ENCODE measurements at regions not wholly inside any gene's neighbourhood (a gene's known extent, or its start where the extent isn't known, plus 50 kb on each side); places are given as distances from the start of the nearest gene placed in this dataset.

DNA sequence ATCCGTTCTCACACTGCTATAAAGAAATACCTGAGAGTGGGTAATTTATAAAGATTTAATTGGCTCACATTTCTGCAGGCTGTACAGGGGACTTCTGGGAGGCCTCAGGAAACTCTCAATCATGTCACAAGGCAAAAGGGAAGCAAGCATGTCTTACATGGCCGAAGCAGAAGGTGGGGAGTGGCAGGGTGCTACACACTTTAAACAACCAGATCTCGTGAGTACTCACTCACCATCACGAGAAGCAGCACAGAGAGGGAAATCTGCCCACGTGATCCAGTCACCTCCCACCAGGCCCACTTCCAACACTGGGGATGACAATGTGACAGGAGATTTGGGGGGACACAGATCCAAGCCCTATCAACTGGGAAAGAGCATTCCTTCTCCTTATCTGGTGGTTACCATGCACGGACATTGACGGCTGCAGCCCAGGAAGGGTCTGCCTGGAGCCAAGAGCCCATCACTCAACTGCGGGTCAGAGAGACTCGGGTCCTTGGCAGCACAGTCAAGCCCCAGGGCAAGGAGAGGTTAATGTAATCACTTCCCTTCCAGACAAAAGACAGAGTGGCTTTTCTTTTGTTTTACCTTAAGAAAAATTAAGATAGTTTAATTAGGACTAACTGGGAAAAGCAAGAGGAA, 112.3 kb upstream of the CST7 start:
- no peak overlapping the region for H3K4me3 ChIP-seq (ENCODE audit: low read depth, low read length)
- no peak for DNase-seq (ENCODE audit: low read depth)
- TF ChIP-seq, protein P1, sequence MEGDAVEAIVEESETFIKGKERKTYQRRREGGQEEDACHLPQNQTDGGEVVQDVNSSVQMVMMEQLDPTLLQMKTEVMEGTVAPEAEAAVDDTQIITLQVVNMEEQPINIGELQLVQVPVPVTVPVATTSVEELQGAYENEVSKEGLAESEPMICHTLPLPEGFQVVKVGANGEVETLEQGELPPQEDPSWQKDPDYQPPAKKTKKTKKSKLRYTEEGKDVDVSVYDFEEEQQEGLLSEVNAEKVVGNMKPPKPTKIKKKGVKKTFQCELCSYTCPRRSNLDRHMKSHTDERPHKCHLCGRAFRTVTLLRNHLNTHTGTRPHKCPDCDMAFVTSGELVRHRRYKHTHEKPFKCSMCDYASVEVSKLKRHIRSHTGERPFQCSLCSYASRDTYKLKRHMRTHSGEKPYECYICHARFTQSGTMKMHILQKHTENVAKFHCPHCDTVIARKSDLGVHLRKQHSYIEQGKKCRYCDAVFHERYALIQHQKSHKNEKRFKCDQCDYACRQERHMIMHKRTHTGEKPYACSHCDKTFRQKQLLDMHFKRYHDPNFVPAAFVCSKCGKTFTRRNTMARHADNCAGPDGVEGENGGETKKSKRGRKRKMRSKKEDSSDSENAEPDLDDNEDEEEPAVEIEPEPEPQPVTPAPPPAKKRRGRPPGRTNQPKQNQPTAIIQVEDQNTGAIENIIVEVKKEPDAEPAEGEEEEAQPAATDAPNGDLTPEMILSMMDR (IDR thresholded peaks at IDR 0.05; ENCODE audit: control insufficient read depth, extremely low read depth, insufficient read depth) = no peak

- TF ChIP-seq, protein P1 (IDR thresholded peaks at IDR 0.05; ENCODE audit: control insufficient read depth, extremely low read depth, insufficient read depth) = no peak
- no peak overlapping the region for H3K4me3 ChIP-seq (ENCODE audit: low read depth, low read length)
- DNase-seq (ENCODE audit: low read depth) = no peak
Measured at GRCh38 chr20:24837781-24838450, 111.2 kb upstream of the CST7 start.

- TF ChIP-seq, protein P1 (IDR thresholded peaks at IDR 0.05; ENCODE audit: control insufficient read depth, extremely low read depth, insufficient read depth) = no peak
- H3K4me3 ChIP-seq (ENCODE audit: low read depth, low read length) = no peak overlapping the region
- no peak for DNase-seq (ENCODE audit: low read depth)
Measured at GRCh38 chr20:24838546-24839535, 110.2 kb upstream of the CST7 start.

GRCh38 chr20:24840121-24840713, 108.9 kb upstream of the CST7 start:
- no peak for DNase-seq (ENCODE audit: low read depth)
- H3K4me3 ChIP-seq (ENCODE audit: low read depth, low read length) = no peak overlapping the region
- TF ChIP-seq, protein P1 (IDR thresholded peaks at IDR 0.05; ENCODE audit: control insufficient read depth, extremely low read depth, insufficient read depth) = no peak

- TF ChIP-seq, protein P1 (IDR thresholded peaks at IDR 0.05; ENCODE audit: control insufficient read depth, extremely low read depth, insufficient read depth) = no peak
- no peak for DNase-seq (ENCODE audit: low read depth)
- H3K4me3 ChIP-seq (ENCODE audit: low read depth, low read length) = no peak overlapping the region
Measured at GRCh38 chr20:24842274-24842917, 106.7 kb upstream of the CST7 start.
